HT1080 (cell line): ENCODE measurements at regions not wholly inside any gene's neighbourhood (a gene's known extent, or its start where the extent isn't known, plus 50 kb on each side); places are given as distances from the start of the nearest gene placed in this dataset.
"Not testable (repeated sequence)": the region's sequence is repeated elsewhere in the genome, so short reads cannot be mapped to it uniquely, and the experiment has no call there.

Source experiments
- DNase-seq: peaks from one replicate; pipeline ENCODE4 v3.0.0-alpha.2; 2015; ENCODE audit warnings: low read depth

- DNase-seq: no peak
Measured at GRCh38 chr7:149568218-149568617, 70.6 kb upstream of the ZNF746 start.

GRCh38 chr7:149566103-149566502, 68.5 kb upstream of the ZNF746 start:
- no peak for DNase-seq

GRCh38 chr7:149565096-149565382, 67.4 kb upstream of the ZNF746 start:
- DNase-seq: no peak

GRCh38 chr7:149564340-149565095, 66.9 kb upstream of the ZNF746 start:
- no peak for DNase-seq

- no peak for DNase-seq
Measured at GRCh38 chr7:149562602-149563001, 65.0 kb upstream of the ZNF746 start.

DNA sequence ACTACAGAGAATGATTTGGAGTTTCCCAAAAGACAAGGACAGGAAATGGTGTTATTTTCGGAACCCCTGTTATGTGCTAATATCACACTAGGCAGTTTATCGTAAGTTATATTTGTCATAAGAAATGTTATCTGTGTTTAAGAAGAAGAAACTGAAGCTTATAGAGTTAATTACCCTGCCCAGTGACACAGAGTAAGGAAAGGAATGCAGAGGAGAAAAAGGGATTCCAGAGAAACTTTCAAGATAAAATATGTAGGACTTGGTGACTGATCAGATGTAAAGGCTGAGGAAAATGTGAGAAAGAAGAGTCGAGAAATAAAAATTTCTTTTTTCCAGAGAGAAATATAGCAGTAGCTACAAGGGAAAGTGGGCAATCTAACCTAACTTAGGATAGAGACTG, 63.5 kb upstream of the ZNF746 start:
- no peak for DNase-seq

DNA sequence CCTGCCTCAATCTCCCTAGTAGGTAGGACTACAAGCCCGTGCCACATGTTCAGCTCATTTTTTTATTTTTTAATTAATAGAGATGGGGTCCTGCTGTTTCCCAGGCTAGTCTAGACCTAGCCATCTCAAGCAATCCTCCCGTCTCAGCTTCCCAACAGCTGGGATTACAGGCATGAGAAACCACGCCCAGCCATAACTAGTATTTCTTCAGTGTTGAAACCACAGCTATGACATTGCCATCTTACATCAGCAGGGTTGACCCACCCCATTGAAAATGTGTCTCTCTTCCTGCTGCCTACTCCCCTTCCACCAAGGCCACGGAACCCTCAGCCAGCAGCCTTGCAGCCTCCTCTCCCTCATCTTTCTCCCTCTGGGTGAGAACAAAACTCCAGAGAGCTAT, 62.1 kb upstream of the ZNF746 start:
- DNase-seq: peak; percentile 37

DNA sequence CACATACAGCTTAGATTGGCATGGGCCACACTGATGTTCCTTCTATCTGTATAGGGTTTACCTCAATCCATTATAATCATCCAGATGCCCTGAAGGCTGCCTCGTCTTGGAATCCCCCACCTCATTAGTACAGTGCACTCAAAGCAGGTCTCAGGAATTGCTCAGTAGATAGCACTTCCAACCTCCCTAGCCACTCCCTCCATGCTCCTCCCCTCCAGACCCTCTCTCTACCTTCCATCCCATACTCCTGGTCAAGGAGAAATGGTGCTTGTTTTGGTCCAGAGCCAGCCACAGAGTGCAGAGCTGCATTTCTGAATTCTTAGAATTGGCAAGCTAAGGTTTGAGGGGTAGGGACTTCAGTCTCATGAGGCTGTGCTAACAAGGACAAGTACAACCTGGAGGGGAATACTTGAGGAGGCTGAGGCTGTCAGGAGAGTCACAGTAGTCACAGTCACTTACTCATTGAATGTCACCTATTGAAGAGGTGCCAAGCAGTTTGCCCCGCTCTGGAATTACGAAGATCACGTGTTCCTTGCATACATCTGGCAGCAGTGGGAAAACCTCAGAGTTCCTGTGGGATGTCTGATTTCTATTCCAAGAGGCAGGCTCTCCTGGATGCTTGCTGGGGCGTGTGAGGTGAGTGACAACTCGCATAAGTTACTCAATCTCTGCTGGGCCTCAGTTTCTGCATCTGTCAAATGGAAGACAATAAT, 60.7 kb upstream of the ZNF746 start:
- DNase-seq: peak; percentile 97

DNA sequence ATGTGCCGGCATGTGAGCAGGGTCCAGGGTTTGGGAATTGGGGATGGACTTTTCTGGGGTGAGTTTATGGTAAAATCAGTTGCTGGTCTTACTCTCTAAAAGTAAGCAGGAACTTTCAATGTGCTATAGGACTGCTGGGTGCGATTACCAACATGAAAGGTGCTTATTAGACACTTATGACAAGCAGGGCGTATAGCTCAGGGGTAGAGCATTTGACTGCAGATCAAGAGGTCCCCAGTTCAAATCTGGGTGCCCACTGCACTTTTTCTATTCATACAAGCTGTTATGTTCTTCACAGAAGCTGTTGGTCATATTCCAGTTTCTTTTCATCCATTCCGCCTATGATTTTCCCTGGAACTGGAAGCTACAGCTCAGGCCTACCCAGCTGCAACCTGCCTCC, 58.9 kb upstream of the ZNF746 start:
- DNase-seq: not testable (repeated sequence)

- DNase-seq: not testable (repeated sequence)
Measured at GRCh38 chr7:149554821-149555220, 57.2 kb upstream of the ZNF746 start.

GRCh38 chr7:149553991-149554390, 56.4 kb upstream of the ZNF746 start:
- DNase-seq: not testable (repeated sequence)

DNA sequence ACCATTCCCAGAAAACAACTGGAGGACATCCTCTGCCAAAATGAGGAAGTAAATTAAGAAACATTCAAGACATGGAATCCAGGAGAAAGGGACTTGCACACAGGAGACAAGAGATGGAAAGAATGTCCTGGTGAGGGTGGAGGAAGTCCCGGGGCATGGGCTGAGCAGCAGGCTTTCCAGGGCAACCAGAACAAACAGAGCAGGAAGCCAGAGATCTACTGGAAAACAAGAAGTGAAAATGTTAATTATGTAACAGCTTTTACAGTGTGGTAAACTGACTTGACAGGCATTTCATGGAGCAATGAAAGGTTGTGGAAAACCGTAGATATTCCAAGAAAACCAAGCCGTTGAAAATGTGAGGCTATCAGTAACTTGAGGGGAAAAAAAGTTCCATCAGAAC, 55.2 kb upstream of the ZNF746 start:
- DNase-seq: no peak
